Testis (tissue), 2 donors: ENCODE measurements at regions not wholly inside any gene's neighbourhood (a gene's known extent, or its start where the extent isn't known, plus 50 kb on each side); places are given as distances from the start of the nearest gene placed in this dataset.

ENCODE experiments used
- POLR2A ChIP-seq: fragments of 450-650 bp; IDR thresholded peaks from one replicate; pipeline ENCODE4 v1.6.1; 2017; ENCODE audit warnings: antibody characterized with exemption, mild to moderate bottlenecking, moderate library complexity
- TF ChIP-seq, protein P1 (sequence below), 3 experiments: fragments of 450-650 bp in 2 of 3; fragments of 200-600 bp in 1 of 3; sonication (generic) in 1 of 3; IDR thresholded peaks; one replicate each; pipeline ENCODE4 v1.5.1; 2016 to 2019; ENCODE audit warnings: antibody characterized with exemption in 3 of 3, mild to moderate bottlenecking in 2 of 3, moderate library complexity in 1 of 3

DNA sequence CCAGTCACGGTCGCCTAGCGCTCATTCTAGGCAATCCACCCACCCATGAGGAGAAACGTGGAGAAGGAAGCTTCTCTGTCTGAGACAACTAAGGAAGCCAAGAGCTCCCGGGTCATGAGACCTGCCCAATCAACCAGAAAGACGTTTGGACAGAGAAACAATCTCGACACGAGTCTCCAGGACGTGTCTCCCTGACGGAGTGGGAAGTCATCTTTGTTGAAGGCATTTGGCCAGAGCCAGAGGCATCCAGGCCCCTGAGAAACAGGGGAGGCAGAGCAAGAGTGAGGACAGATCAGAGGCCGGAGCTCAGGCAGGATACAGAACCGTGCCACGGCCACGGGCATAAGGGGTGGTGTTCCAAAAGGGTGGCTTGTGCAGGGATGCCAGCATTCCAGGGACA lies 479.0 kb downstream of the SPATA31A7 start:
- TF ChIP-seq, protein P1, sequence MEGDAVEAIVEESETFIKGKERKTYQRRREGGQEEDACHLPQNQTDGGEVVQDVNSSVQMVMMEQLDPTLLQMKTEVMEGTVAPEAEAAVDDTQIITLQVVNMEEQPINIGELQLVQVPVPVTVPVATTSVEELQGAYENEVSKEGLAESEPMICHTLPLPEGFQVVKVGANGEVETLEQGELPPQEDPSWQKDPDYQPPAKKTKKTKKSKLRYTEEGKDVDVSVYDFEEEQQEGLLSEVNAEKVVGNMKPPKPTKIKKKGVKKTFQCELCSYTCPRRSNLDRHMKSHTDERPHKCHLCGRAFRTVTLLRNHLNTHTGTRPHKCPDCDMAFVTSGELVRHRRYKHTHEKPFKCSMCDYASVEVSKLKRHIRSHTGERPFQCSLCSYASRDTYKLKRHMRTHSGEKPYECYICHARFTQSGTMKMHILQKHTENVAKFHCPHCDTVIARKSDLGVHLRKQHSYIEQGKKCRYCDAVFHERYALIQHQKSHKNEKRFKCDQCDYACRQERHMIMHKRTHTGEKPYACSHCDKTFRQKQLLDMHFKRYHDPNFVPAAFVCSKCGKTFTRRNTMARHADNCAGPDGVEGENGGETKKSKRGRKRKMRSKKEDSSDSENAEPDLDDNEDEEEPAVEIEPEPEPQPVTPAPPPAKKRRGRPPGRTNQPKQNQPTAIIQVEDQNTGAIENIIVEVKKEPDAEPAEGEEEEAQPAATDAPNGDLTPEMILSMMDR (IDR thresholded peaks at IDR 0.05) = no peak
- no peak for TF ChIP-seq POLR2A
